LHCN-M2 (cell line): ENCODE measurements at regions not wholly inside any gene's neighbourhood (a gene's known extent, or its start where the extent isn't known, plus 50 kb on each side); places are given as distances from the start of the nearest gene placed in this dataset.
"Not testable (repeated sequence)": the region's sequence is repeated elsewhere in the genome, so short reads cannot be mapped to it uniquely, and the experiment has no call there.

Experiments
- DNase-seq: peaks from one replicate; pipeline ENCODE4 v3.0.0-alpha.2; 2012; ENCODE audit warnings: low read depth

DNA sequence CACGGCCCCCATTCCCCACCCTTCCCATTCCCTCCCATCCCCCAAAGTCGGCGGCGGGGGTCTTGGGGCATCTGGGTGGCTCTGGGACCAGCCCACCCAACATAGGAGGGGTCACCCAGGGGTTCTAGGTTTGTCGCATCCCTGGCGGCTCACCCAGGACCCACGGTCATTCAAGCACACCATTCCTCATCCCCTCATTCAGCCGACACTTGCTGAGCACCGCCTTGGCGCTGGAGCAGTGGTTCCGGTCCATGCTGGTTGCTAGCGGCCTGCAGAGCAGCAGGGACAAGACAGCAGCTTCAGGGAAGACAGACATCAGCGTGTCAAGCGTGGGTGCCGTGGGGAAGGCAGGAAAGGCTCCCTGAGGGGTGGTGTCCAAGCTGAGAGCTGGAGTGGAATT, 50.5 kb upstream of the OTOS start:
- no peak for DNase-seq

- no peak for DNase-seq
These were observed 52.2 kb upstream of the OTOS start for GRCh38 chr2:240192661-240193060.

GRCh38 chr2:240194341-240194762, 53.9 kb upstream of the OTOS start:
- not testable (repeated sequence) for DNase-seq

DNA sequence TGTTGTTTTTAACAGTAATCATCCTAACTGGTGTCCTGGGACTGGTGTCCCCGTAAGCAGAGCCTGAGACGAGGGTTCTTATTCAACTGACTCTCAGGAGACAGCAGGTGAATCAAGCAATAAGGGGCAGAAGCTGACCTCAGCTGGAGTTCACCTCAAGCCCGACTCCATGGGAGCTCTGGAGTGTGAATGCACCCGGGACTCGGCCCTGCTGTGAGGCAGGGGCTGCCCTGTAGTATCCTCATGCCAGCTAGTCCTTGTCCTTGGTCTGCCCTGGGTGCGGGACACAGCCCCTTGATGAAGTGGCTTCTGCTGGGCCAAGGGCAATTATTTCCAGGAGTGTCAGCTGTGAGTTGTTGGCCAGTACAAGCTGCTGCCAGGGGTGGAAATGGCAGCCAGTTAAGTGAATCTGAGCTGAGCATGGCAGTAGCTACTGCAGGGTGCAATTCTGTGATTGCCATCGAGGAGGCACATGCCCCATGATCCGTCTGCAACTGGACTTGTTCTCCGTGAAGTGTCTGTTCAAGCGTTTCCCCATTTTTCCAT, 54.9 kb upstream of the OTOS start:
- no peak for DNase-seq

DNA sequence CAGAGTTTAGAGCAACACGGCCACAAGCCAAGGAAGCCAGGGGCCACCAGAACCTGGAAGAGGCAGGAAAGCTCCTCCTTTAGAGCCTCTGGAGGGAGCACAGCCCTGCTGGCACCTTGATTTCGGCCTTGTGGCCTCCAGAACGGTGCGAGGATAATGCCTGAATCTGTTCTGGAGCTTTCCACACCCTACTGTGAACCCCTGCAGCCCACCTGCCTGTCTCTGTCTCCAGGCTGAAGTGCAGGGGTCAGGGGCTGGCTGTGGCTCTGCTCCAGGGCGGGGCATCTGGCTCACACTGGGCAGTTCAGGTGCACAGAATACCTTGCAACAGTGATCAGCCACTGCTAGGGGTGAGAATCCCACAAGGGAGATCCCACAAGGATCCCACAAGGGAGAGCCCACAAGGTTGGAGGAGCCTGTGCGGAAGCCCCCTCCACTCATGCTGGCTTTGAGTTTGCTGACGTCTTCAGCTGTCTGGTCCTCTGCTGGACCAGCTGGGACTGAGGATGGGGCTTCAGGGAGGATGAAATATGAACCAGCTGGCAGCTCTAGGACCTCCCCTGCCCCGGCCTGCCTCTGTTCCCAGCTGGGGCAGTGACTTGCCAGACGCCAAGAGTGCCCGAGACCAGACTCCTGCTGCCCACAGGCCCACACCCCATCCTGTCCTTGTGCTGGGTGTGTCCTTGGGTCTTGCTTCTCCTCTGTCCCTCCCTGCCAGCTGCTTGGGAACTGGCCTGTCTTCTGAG, 56.4 kb upstream of the OTOS start:
- no peak for DNase-seq

DNA sequence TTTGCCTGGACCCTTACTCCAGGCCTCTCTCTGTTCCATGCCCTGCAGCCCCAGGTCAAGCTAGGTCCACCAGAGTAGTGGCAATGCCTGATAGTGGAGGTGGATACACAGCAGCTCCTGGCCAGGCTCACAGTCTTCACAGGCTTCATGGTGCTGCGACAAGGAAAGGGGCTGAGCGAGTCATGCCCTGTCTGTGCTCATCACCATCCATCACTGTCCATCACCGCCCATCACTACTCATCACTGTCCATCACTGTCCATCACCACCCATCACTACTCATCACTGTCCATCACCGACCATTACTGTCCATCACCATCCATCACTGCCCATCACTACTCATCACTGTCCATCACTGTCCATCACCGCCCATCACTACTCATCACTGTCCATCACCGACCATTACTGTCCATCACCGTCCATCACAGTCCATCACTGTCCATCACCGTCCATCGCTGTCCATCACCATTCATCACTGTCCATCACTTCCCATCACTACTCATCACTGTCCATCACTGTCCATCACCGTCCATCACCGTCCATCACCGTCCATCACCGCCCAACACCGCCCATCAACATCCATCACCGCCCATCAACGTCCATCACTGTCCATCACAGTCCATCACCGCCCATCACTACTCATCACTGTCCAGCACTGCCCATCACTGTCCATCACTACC, 57.1 kb upstream of the OTOS start:
- DNase-seq = no peak

DNA sequence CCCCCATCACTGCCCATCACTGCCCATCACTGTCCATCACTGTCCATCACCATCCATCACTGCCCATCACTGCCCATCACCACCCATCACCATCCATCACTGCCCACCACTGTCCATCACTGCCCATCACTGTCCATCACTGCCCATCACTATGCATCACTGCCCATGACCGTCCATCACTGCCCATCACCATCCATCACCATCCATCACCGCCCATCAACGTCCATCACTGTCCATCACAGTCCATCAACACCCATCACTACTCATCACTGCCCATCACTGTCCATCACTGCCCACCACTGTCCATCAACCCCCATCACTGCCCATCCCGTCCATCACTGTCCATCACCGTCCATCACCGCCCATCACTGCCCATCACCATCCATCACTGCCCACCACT, 57.8 kb upstream of the OTOS start:
- no peak for DNase-seq

GRCh38 chr2:240199133-240199870, 58.8 kb upstream of the OTOS start:
- no peak for DNase-seq

DNA sequence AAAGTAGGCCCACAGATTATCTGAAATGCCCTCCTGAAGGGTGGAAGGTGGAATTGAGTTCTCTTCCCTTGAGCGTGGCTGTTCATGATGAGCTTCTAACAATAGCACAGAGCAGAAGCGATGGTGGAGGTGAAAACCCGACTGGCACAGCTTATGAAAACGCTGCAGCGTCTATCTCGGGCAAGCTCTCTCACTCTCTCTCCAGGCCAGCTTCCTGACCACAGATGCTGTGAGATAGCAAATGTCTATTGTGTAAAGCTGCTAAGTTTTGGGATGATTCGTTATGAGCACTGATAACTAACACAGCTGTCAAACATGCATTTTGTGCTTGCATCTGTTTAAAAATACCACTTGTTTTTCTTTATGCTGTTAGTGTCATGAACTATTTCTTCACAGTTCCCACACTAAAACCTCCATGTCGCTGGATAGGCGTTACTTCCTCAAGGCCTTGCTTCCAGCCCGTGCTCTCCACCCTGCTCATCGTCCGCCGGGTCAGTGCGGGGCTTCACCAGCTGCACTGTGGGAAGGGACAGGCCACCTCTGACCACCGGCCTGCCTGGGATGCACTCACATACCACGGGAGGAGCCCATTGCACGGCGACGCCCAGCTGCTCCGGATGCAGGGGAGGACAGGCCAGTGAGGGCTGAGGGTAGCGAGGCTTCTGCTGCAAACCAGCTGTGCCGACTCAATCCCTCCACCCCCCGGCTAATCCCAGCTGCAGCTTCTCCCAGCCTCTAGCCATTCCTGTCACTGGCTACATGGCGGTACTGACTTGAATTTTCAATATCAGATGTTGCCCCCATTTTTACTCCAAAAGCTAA, 60.0 kb upstream of the OTOS start:
- DNase-seq = peak; percentile 54

GRCh38 chr2:240201866-240202265, 61.4 kb upstream of the OTOS start:
- DNase-seq = no peak

GRCh38 chr2:240202586-240202985, 62.1 kb upstream of the OTOS start:
- no peak for DNase-seq

DNA sequence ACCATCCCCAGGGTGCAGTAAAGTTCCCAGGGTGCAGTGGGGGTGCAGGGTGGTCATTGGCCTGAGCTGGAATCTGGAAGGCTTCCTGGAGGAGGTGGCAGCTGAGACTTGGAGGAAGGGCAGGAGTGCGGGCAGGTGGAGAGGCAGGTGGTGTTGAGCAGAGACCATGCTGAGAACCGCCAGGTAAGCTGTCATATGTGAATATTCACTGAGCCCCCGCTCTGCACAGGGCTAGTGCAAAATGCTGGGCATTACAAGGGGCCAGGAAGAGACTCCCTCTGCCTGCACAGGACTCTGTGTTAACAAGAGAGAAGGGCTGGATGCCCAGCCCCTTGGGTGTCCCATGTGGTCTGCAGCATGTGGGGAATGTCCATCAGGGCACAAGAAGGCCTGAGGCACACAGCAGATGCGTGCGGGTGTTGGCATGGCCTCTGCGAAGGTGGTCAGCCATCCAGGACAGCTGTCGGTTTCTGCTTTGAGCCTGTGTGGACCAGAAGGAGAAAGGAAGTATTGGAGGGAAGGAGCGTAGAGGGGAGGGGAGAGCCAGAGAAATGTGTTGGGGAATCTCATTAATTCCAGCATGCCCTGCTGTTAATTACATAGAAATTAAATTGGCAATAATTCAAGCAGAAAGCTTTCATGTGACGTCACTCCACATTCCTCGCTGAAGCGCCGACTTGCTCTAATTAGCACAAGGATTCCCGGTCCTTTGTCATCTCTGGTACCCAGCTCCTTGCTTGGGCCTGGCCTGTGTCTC, 62.8 kb upstream of the OTOS start:
- peak; percentile 26 for DNase-seq

GRCh38 chr2:240203788-240204270, 63.4 kb upstream of the OTOS start:
- DNase-seq = no peak

- DNase-seq = no peak
These were observed 64.2 kb upstream of the OTOS start for GRCh38 chr2:240204431-240205276.

DNA sequence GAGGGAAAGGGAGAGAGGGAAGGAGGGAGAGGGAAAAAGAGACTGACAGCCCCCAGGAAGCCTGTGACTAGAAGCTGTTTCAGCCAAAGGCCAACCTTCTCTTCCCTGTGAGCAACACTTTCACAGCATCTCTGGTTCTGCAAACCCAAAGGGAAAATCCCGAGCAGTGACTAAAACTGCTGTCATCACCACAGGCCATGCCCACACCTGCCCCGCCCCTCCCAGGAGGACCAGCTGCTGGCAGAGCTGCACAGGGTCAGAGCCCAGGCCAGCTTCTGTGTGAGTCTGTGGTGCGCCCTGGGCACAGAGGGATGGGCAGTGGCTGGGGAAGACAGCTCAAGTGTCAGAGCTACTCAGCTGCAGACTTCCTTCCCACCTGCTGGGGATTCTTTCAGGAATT, 64.9 kb upstream of the OTOS start:
- peak; percentile 98 for DNase-seq

DNA sequence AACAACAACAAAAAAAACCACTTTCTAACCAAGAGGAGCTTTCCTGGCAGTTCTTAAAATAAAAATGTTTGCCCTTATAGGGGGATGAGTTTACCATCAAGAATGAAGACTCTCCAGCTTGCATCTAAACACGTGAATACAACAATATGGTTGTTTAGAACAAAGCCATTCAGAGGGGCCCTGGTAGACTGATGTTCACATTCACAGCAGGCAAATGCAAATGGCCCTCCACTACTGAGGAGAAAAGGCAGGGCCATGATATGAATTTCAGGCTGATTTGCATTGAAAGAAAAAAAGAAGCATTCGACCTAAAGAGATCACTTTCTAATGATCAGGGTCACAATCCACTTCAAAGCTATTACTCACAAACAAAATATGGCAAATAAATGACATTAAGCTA, 65.3 kb upstream of the OTOS start:
- no peak for DNase-seq

DNA sequence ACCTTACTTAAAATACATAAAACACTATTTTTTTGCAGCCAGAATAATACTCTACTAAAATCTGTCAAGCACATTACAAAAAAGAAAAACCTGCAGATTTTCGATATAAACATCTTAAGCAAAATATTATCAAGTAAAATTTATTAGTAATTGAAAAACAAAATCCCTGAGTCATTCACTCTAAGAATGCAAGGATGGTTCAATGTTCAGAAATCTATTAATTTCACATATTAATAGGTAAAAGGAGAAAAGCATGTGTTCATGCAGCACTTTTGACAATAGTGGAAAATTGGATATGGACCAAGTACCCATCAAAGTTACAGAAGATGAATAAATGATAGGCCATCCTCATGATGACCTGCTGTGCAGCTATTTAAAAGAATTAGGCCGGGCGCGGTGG, 66.2 kb upstream of the OTOS start:
- DNase-seq = no peak

DNA sequence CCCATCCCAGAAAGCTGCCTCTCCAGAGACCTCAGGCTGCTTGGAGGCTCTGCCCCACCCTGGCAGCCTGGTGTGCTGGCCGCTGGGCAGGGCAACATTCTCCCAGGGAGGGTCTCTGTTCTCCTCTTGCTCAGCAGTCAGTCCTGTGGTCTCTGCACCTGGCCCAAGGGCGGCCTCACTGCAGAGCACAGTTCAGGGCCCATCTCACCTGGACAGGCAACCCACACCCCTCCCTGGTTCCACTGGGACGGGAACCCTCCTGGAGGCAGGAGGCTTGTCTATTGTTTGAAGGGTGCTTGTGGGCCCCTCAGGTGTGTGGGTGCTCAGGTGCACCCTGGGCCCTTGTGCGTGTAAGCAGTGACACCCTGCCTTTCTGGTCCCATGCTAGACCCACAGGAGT, 67.2 kb upstream of the OTOS start:
- DNase-seq = no peak

DNA sequence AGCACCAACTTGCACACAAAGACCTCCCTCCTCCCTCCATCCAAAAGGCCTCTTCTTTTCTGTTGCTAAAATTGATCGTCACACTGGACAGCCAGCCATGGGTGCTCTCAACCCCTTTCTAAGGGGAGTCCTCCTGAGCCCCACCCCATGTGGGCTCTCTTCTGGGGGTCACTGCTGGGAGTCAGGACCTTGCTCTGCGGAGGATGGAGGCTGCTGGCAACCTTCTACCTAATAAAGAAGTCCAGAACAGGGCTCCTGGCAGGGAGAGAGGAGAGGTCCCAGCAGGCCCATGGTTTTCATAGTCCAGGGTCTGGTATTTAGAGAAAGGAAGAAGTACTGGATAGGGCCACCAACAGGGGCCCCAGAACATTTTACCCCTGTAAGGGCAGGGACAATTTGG, 67.6 kb upstream of the OTOS start:
- DNase-seq = no peak
